Ramos (cell line): ENCODE measurements at regions not wholly inside any gene's neighbourhood (a gene's known extent, or its start where the extent isn't known, plus 50 kb on each side); places are given as distances from the start of the nearest gene placed in this dataset.
"Not testable (repeated sequence)": the region's sequence is repeated elsewhere in the genome, so short reads cannot be mapped to it uniquely, and the experiment has no call there.

Experiments
- in situ Hi-C: fragments of 300-500 bp; cut with MboI; formaldehyde crosslinking; loops from one replicate; pipeline ENCODE4 v1.14.3; 2022; ENCODE audit warnings: low sequenced_read_pairs; ENCODE audit not compliant: unreplicated experiment

DNA sequence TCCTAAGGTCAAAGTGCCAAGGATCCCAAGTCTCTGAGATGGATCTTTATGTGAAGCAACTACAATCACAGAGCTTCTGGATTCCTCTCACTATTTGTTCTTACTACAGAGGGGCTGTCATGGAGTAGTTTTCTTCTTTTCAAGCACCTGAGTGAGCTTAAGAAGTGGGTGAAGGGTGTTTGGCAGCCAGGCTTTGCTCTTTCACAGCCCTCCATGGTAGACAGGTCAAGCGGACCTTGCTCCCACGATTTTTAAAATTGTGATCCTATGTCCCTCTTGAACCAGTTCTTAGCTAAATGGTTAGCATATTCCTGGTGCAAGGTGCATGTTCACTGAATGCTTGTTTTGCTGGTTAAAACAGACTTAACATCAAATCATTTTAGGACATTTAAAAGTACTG is 332.2 kb downstream of the GADD45G start:
- in situ Hi-C loops: loop anchor here (25.0 kb wide), 2 partner anchors 100 to 325 kb away; partner anchors contain the start of gene GADD45G

GRCh38 chr9:89939181-89939580 is 334.4 kb downstream of the GADD45G start:
- in situ Hi-C loops: loop anchor here (25.0 kb wide), 2 partner anchors 102 to 327 kb away; partner anchors contain the start of gene GADD45G

GRCh38 chr9:89939626-89940292 is 334.9 kb downstream of the GADD45G start:
- in situ Hi-C loops: loop anchor here (25.0 kb wide), 2 partner anchors 102 to 327 kb away; partner anchors contain the start of gene GADD45G

DNA sequence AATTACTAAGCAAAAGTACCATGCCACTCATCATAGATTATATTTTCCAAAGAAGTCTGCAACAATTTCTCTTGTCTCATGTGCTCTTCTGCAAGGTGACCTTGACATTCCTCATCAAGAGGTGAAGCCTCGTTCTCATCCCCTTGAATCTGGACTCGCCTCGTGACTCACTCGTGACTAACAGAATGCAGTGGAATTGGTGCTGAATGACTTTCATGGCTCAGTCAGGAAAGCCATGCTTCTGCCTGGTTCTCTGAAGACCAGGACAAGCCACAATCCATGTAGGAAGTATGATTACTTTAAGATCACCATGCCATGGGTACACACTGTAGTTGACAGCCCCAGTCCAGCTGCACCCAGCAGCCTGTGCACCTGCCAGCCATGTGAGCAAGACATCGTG is 335.8 kb downstream of the GADD45G start:
- in situ Hi-C loops: loop anchor here (25.0 kb wide), 2 partner anchors 103 to 328 kb away; partner anchors contain the start of gene GADD45G

GRCh38 chr9:89941875-89942274 is 337.1 kb downstream of the GADD45G start:
- in situ Hi-C loops: loop anchor here (25.0 kb wide), 2 partner anchors 105 to 330 kb away; partner anchors contain the start of gene GADD45G

DNA sequence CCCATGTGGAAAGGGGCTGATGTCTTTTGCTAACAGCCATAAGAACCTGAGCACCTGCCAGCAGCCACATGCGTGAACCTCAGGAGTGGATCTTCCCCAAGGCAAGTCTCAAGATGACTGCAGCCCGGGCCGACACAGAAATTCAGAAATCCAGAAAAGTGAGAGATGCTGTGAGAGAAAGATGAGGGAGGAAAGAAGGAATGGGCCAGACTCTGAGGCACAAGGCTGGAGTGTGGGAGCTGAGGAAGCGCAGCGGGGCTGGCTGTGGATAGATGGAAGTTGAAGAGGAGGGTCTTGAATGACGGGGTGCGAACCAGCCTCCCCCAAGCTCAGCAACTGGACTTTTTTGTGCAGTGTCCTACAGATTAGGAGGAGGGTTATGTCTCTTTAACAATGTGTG is 337.8 kb downstream of the GADD45G start:
- in situ Hi-C loops: loop anchor here (25.0 kb wide), 2 partner anchors 105 to 330 kb away; partner anchors contain the start of gene GADD45G

- in situ Hi-C loops: loop anchor here (25.0 kb wide), 2 partner anchors 106 to 331 kb away; partner anchors contain the start of gene GADD45G
Observed at GRCh38 chr9:89943309-89943708, 338.5 kb downstream of the GADD45G start.

DNA sequence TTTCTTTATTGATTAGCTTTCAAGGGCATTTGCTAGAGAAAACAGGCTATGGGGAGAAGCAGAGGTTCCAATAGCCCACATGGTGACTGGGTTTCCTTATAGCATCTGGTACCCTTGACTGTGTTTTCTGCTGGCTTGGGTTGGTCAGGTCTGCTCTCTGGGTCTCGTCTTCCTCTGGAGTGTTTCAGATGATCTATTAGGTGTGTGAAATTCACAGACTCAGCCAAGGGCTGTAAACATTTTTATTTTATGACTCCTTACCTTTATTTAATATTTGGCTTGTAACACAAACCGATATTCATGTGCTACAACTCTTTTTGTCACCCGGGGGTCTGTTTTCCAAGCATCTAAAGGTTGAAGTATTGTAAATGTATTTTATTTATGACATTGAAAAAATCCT is 338.9 kb downstream of the GADD45G start:
- in situ Hi-C loops: loop anchor here (25.0 kb wide), 2 partner anchors 106 to 331 kb away; partner anchors contain the start of gene GADD45G

DNA sequence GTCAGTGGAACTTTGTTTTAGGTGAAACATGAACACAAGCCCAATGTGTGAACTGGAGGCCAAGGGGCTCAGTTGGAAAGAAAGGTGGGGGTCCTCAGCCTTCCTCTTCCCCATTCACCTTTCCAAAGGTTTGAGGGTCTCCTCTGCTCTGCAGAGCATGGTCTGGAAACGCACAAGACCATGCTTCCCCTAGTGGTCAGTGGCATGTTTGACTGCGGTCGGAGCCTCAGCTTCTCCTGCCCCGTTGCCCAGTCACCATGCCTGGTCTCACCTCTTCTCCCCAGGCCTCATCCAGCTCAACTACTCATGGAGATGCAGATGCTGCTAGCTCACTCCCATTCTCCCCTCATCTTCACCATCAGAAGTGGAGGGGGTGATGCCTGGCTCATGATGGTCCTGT is 340.3 kb downstream of the GADD45G start:
- in situ Hi-C loops: loop anchor here (25.0 kb wide), 2 partner anchors 108 to 333 kb away; partner anchors contain the start of gene GADD45G

- in situ Hi-C loops: loop anchor here (25.0 kb wide), 2 partner anchors 109 to 334 kb away; partner anchors contain the start of gene GADD45G
Observed at GRCh38 chr9:89946741-89947140, 341.9 kb downstream of the GADD45G start.

GRCh38 chr9:89949111-89949510 is 344.3 kb downstream of the GADD45G start:
- in situ Hi-C loops: loop anchor here (25.0 kb wide), 2 partner anchors 112 to 337 kb away; partner anchors contain the start of gene GADD45G

DNA sequence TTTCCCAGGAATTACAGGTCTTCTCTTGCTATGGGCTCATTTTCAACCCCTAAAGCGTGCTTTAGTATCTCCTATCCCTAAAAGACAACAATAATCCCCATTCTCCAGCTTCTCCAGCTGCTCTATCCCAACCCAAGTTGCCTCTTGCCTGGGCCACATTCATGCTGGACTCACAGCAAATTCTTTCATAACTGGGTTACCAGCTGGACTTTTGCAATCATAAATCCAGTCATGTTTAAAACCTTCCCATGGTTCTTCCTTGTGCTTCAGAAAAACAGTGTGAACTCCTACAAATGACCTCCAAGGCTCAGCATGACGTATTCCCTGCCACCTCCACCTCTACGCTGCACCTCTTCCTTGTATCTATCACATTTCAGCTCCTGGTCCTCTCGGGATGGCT is 346.9 kb downstream of the GADD45G start:
- in situ Hi-C loops: no loop called here

DNA sequence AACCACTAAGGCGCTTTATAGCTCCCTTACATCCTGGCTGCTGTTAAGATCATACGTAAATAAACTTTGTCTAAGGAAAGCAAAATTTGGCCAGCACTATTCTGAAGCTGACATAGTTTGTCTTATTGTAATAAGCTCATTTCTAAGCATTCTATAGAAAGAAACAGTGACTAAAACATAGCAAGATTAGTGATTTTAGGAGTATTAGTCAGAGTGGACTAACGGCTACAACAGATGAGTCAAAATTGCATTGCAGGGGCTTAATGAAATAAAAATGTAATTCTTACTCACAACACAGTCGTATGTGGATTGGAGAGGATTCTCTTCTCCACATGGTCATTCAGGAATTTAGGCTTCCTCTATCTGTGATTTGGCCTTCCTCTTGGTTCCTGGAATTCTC is 347.6 kb downstream of the GADD45G start:
- in situ Hi-C loops: no loop called here

GRCh38 chr9:89953263-89953662 is 348.5 kb downstream of the GADD45G start:
- in situ Hi-C loops: not testable (repeated sequence)

DNA sequence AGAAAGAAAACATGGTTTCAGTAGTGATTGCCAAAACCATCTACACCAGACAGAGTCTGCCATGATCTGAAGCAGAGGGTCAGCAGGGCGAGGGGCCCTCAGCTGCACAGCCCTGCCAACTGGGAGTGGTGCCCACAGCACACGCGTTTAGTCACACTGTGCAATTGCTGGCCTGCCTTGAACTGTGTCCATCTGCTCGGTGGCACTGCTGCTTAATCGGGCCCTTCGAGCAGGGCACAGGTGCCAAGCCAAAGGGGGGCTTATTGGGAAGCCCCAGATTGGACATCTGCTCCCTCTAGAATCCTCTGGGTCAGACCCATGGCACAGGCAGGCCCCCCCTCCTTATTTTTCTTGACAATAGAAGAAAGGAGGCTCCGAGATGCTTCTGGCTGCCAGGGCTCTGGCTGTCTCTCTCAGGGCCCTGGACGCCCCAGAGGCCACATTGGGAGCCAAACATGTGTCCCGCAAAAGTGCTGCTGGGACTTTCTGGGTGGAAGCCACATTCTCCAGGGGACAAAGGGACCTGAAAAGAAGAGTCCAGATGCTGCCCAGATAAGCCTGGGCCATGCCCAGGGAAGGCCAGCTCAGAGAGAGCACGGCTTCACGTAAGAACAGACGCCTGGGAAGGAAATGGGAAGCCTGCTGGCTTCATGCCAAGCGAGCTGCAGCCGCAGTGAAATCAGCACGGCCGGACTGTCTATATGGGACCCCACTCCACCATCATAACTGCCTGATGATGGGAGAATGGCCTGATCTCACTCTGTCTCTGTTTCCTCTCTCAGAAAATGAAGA is 349.2 kb downstream of the GADD45G start:
- in situ Hi-C loops: no loop called here

DNA sequence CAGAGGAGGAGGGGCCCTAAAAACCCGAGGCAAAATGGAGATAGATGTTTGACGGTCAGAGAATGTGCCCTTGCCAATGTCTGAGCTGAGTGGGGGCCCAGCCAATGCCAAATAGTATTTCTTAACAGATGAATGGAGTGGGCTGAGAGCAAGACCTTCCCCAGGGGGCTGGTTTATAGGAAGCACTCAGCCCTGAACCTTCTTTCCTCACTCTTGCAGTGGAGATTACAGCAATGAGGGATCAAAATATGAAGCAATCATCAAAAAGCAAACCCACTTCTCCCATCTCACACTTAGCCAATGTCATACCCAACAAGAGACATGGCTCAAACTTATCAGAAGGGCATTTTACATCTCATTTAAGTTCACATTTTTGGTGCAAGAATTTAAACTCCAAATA is 350.3 kb downstream of the GADD45G start:
- in situ Hi-C loops: no loop called here

DNA sequence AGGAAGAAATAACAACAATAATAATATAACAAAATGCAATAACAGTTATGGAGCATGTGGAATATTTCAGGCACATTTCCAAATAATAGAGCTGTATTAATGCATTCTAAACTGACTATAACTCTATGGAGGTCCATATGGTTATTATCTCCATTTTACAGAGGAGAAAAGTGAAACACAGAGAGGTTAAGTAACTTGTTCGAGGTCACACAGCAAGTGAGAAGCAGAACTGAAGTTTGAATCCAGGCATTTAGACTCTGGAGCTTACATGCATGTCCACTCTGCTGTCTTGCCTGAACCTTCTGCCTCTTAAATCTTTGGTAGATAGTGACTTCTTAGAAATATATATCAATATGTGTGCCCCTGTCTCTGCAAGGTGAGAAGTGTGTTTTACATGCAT is 350.8 kb downstream of the GADD45G start:
- in situ Hi-C loops: no loop called here

- in situ Hi-C loops: no loop called here
Observed at GRCh38 chr9:89956331-89956730, 351.5 kb downstream of the GADD45G start.

- in situ Hi-C loops: no loop called here
Observed at GRCh38 chr9:89956907-89957306, 352.1 kb downstream of the GADD45G start.

DNA sequence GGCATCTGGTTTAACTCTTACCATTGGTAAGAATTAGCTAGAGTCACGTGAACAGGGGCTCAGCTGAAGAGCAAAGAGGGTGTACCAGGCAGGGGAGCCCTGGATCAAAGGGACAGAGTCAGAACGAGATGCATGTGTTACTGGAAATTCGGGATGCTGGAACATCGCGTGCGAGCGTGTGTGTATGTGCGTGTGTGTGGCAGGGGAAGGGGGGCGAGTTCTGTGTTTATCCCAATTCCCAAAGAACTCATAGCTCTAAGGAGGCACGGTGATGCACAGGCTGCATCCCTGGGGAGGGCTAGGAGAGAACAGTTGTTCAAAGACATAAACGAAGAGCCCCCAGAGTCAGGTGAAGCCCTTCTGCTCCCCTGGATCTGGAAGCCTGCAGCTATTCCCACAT is 353.3 kb downstream of the GADD45G start:
- in situ Hi-C loops: no loop called here
